CD14-positive monocyte (primary cell): ENCODE measurements at regions not wholly inside any gene's neighbourhood (a gene's known extent, or its start where the extent isn't known, plus 50 kb on each side); places are given as distances from the start of the nearest gene placed in this dataset.

ENCODE experiments used
- DNase-seq, 3 donors: peaks; one replicate each; pipeline ENCODE4 v3.0.0-alpha.2; 2011 to 2022
- H2AFZ ChIP-seq: 2 replicates; pipeline ENCODE4 v1.6.0; 2012; ENCODE audit warnings: mild to moderate bottlenecking, low read depth, low read length, inconsistent platforms; ENCODE audit not compliant: insufficient read depth, poor library complexity, severe bottlenecking
- H3K27ac ChIP-seq, 2 donors: 1 replicate in 1 of 2; 2 replicates in 1 of 2; pipeline ENCODE4 v1.5.1; 2012 to 2013; ENCODE audit warnings: low read length in 2 of 2, control low read depth in 1 of 2, inconsistent platforms in 1 of 2, low read depth in 1 of 2, mild to moderate bottlenecking in 1 of 2
- H3K27me3 ChIP-seq, 2 donors: one replicate each; pipeline versions ENCODE4 v1.6.0 to v1.6.1; 2011 to 2013; ENCODE audit warnings: low read length in 2 of 2; ENCODE audit not compliant: control insufficient read depth in 2 of 2, insufficient read depth in 2 of 2
- H3K36me3 ChIP-seq, 2 donors: replicated peaks in 1 of 2; 1 replicate in 1 of 2; 2 replicates in 1 of 2; pipeline versions ENCODE4 v1.5.1 to v1.6.1; 2012 to 2013; ENCODE audit warnings: low read length in 2 of 2, control low read depth in 1 of 2, inconsistent platforms in 1 of 2, mild to moderate bottlenecking in 1 of 2; ENCODE audit not compliant: insufficient read depth in 2 of 2, control insufficient read depth in 1 of 2
- H3K4me1 ChIP-seq, 2 donors: 1 replicate in 1 of 2; 2 replicates in 1 of 2; pipeline versions ENCODE4 v1.5.1 to v1.6.1; 2012 to 2013; ENCODE audit warnings: low read length in 2 of 2, control low read depth in 1 of 2, inconsistent platforms in 1 of 2, mild to moderate bottlenecking in 1 of 2, moderate library complexity in 1 of 2; ENCODE audit not compliant: insufficient read depth in 2 of 2, control insufficient read depth in 1 of 2
- H3K4me2 ChIP-seq: replicated peaks from 2 replicates; pipeline ENCODE3; 2012; ENCODE audit warnings: low read length, moderate library complexity, mild to moderate bottlenecking; ENCODE audit not compliant: poor library complexity, severe bottlenecking; ENCODE audit errors: extremely low read depth
- H3K4me3 ChIP-seq, 3 experiments: fragments of 200-600 bp in 1 of 3; sonication (generic) in 1 of 3; replicated peaks in 1 of 3; 1 replicate in 2 of 3; 2 replicates in 1 of 3; pipeline ENCODE4 v1.5.1; 2011 to 2013; ENCODE audit warnings: low read length in 3 of 3, mild to moderate bottlenecking in 3 of 3, control low read depth in 2 of 3, low read depth in 2 of 3, inconsistent platforms in 1 of 3, moderate library complexity in 1 of 3
- H3K79me2 ChIP-seq: 2 replicates; pipeline ENCODE4 v1.6.0; 2012; ENCODE audit warnings: mild to moderate bottlenecking, control low read depth, inconsistent platforms, low read length, moderate library complexity; ENCODE audit not compliant: insufficient read depth
- H3K9ac ChIP-seq: 2 replicates; pipeline ENCODE4 v1.6.0; 2017; ENCODE audit warnings: low read length, mild to moderate bottlenecking; ENCODE audit not compliant: insufficient read depth, poor library complexity, severe bottlenecking
- H3K9me3 ChIP-seq, 2 donors: replicated peaks in 1 of 2; 1 replicate in 1 of 2; 2 replicates in 1 of 2; pipeline versions ENCODE4 v1.5.1 to v1.6.1; 2012 to 2013; ENCODE audit warnings: low read length in 2 of 2, control low read depth in 1 of 2; ENCODE audit not compliant: control insufficient read depth in 1 of 2, insufficient read depth in 1 of 2
- H4K20me1 ChIP-seq: 2 replicates; pipeline ENCODE4 v1.6.0; 2012; ENCODE audit warnings: mild to moderate bottlenecking, low read length, control low read depth, moderate library complexity; ENCODE audit not compliant: insufficient read depth
- H3K27ac Mint-ChIP-seq, 7 donors: one replicate each; pipeline ENCODE4 v1.8.0; 2020; ENCODE audit warnings: mild to moderate bottlenecking in 7 of 7, mixed read lengths in 7 of 7, moderate library complexity in 6 of 7, inconsistent platforms in 2 of 7
- H3K27me3 Mint-ChIP-seq, 3 donors: one replicate each; pipeline ENCODE4 v1.8.0; 2021 to 2022; ENCODE audit warnings: low read depth in 3 of 3, mild to moderate bottlenecking in 3 of 3, mixed read lengths in 3 of 3, moderate library complexity in 3 of 3, inconsistent platforms in 1 of 3
- H3K36me3 Mint-ChIP-seq, 2 donors: one replicate each; pipeline ENCODE4 v1.8.0; 2020; ENCODE audit warnings: mixed read lengths in 2 of 2, inconsistent platforms in 1 of 2, mild to moderate bottlenecking in 1 of 2
- H3K4me1 Mint-ChIP-seq: one replicate; pipeline ENCODE4 v1.8.0; 2020; ENCODE audit warnings: mild to moderate bottlenecking, mixed read lengths
- H3K4me3 Mint-ChIP-seq, 2 donors: one replicate each; pipeline ENCODE4 v1.8.0; 2020; ENCODE audit warnings: mild to moderate bottlenecking in 2 of 2, mixed read lengths in 2 of 2, moderate library complexity in 1 of 2
- H3K9me3 Mint-ChIP-seq, 7 donors: one replicate each; pipeline ENCODE4 v1.8.0; 2020 to 2022; ENCODE audit warnings: mixed read lengths in 7 of 7, mild to moderate bottlenecking in 6 of 7, moderate library complexity in 6 of 7, inconsistent platforms in 2 of 7
- CTCF ChIP-seq: fragments of 200-600 bp; IDR thresholded peaks from one replicate; pipeline ENCODE4 v1.8.0; 2022; ENCODE audit warnings: antibody characterized with exemption, mild to moderate bottlenecking
- WGBS: methylation state at CpG from one replicate; pipeline ENCODE4 v1.1.5; 2013; ENCODE audit warnings: missing lambda C conversion rate; ENCODE audit not compliant: insufficient coverage; 5-methylcytosine and 5-hydroxymethylcytosine counted together
- intact Hi-C, 2 donors: fragments of 100-400 bp; cut with micrococcal nuclease; formaldehyde crosslinking; loops; one replicate each; pipeline versions ENCODE4 v1.15.0 to v1.15.1; 2023

GRCh38 chrX:25667681-25668080, 470.5 kb upstream of the MAGEB18 start:
- H2AFZ ChIP-seq: no peak overlapping the region
- H3K27me3 ChIP-seq: no peaks in the 10 kb centered on the region
- no peaks in the 10 kb centered on the region for H3K79me2 ChIP-seq
- no peak overlapping the region for H3K27ac Mint-ChIP-seq
- H3K9me3 Mint-ChIP-seq: no peaks in the 10 kb centered on the region
- DNase-seq: no peak
- H3K27me3 Mint-ChIP-seq: no peaks in the 10 kb centered on the region
- no peak overlapping the region for H3K4me3 ChIP-seq
- intact Hi-C loops: no loop called here
- WGBS: no CpG with 5 or more reads among the region's 2 CpGs
- no peak overlapping the region for H3K4me2 ChIP-seq
- no peak overlapping the region for H3K4me3 Mint-ChIP-seq
- H3K27ac ChIP-seq: no peak overlapping the region
- H3K36me3 ChIP-seq: no peaks in the 10 kb centered on the region
- H4K20me1 ChIP-seq: no peaks in the 10 kb centered on the region
- no peaks in the 10 kb centered on the region for H3K4me1 Mint-ChIP-seq
- no peaks in the 10 kb centered on the region for H3K36me3 Mint-ChIP-seq
- no peaks in the 10 kb centered on the region for H3K9me3 ChIP-seq
- no peak for TF ChIP-seq CTCF
- H3K9ac ChIP-seq: no peak overlapping the region
- no peaks in the 10 kb centered on the region for H3K4me1 ChIP-seq

GRCh38 chrX:25674776-25675175, 463.4 kb upstream of the MAGEB18 start:
- H3K79me2 ChIP-seq: no peaks in the 10 kb centered on the region
- no peaks in the 10 kb centered on the region for H3K27me3 ChIP-seq
- H2AFZ ChIP-seq: no peak overlapping the region
- H3K4me2 ChIP-seq: no peak overlapping the region
- Mint-ChIP-seq H3K4me1 (no peaks in the 10 kb centered on the region), H3K9me3 (peaks cover 0 to 5% (median 0%) of the 10 kb centered on the region in 7 donors), H3K27me3 (no peaks in the 10 kb centered on the region), H3K27ac (no peak overlapping the region), H3K4me3 (no peak overlapping the region), H3K36me3 (no peaks in the 10 kb centered on the region)
- DNase-seq: no peak
- intact Hi-C loops: no loop called here
- H3K9me3 ChIP-seq: peaks cover 14 to 20% of the 10 kb centered on the region in 2 donors
- H3K27ac ChIP-seq: no peak overlapping the region
- no peaks in the 10 kb centered on the region for H4K20me1 ChIP-seq
- TF ChIP-seq CTCF: no peak
- H3K4me1 ChIP-seq: no peaks in the 10 kb centered on the region
- no peaks in the 10 kb centered on the region for H3K36me3 ChIP-seq
- no peak overlapping the region for H3K4me3 ChIP-seq
- WGBS: no CpG with 5 or more reads among the region's 3 CpGs
- H3K9ac ChIP-seq: no peak overlapping the region
